ENCODE measurements at regions not wholly inside any gene's neighbourhood (a gene's known extent, or its start where the extent isn't known, plus 50 kb on each side); places are given as distances from the start of the nearest gene placed in this dataset.

GRCh38 chr2:15701991-15702390 lies 110.3 kb downstream of the DDX1 start:
- DNase-seq, result no peak

GRCh38 chr2:15702452-15702851 lies 110.8 kb downstream of the DDX1 start:
- DNase-seq, result no peak

GRCh38 chr2:15703365-15703869 lies 111.7 kb downstream of the DDX1 start:
- no peak for DNase-seq

GRCh38 chr2:15704086-15704787 lies 112.6 kb downstream of the DDX1 start:
- no peak for DNase-seq

GRCh38 chr2:15704788-15705115 lies 113.1 kb downstream of the DDX1 start:
- no peak for DNase-seq

GRCh38 chr2:15705310-15705709 lies 113.6 kb downstream of the DDX1 start:
- no peak for DNase-seq

GRCh38 chr2:15705839-15706386 lies 114.2 kb downstream of the DDX1 start:
- no peak for DNase-seq

- DNase-seq, result no peak
These were observed 114.8 kb downstream of the DDX1 start for GRCh38 chr2:15706424-15706823.

- no peak for DNase-seq
These were observed 115.4 kb downstream of the DDX1 start for GRCh38 chr2:15706986-15707632.

- no peak for DNase-seq
These were observed 116.5 kb downstream of the DDX1 start for GRCh38 chr2:15708161-15708560.

GRCh38 chr2:15708865-15709820 lies 117.5 kb downstream of the DDX1 start:
- DNase-seq, result no peak

GRCh38 chr2:15711126-15711860 lies 119.6 kb downstream of the DDX1 start:
- DNase-seq, result no peak

- DNase-seq, result no peak
These were observed 121.1 kb downstream of the DDX1 start for GRCh38 chr2:15712551-15713342.

- no peak for DNase-seq
These were observed 121.8 kb downstream of the DDX1 start for GRCh38 chr2:15713475-15713874.

- no peak for DNase-seq
These were observed 122.3 kb downstream of the DDX1 start for GRCh38 chr2:15714002-15714401.

GRCh38 chr2:15714609-15715008 lies 122.9 kb downstream of the DDX1 start:
- DNase-seq, result no peak

GRCh38 chr2:15715596-15715995 lies 123.9 kb downstream of the DDX1 start:
- DNase-seq, result no peak

GRCh38 chr2:15718103-15718943 lies 126.7 kb downstream of the DDX1 start:
- DNase-seq, result no peak

GRCh38 chr2:15718944-15719323 lies 127.3 kb downstream of the DDX1 start:
- DNase-seq, result no peak

GRCh38 chr2:15719566-15720313 lies 128.1 kb downstream of the DDX1 start:
- DNase-seq, result no peak

Data from fibroblast of skin of scalp (primary cell).